Fibroblast of mammary gland (primary cell): ENCODE measurements at regions not wholly inside any gene's neighbourhood (a gene's known extent, or its start where the extent isn't known, plus 50 kb on each side); places are given as distances from the start of the nearest gene placed in this dataset.

Source experiments
- DNase-seq: peaks from one replicate; pipeline ENCODE4 v3.0.0-alpha.2; 2010; ENCODE audit warnings: low read depth
- H3K4me3 ChIP-seq: 2 replicates; pipeline ENCODE4 v1.5.1; 2011; ENCODE audit warnings: low read depth, mild to moderate bottlenecking, low read length, moderate library complexity; ENCODE audit not compliant: control insufficient read depth
- TF ChIP-seq, protein P1 (sequence below): conservative IDR thresholded peaks from 2 replicates; pipeline ENCODE4 v1.5.1; 2011; ENCODE audit warnings: low read depth, low read length, inconsistent platforms; ENCODE audit not compliant: control insufficient read depth, insufficient read depth

DNA sequence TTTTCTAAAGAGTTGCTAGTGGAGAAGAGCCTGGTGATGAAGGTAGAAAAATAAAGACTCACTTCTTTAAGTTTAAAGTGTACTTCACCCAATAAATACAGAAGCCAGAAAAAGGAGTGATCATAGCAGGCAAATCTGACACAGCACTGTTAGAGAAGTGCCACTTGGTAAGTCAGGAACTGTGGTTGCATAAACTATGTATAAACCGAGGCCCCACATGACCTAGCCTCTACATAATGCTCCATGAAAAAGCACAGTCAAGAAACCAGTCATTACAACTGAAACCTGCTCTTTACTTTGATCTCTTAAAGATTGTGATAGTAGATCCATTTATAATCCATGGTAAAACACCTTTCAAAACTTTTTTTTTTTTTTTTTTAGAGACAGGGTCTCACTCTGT, 172.1 kb upstream of the PHYHIPL start:
- TF ChIP-seq, protein P1, sequence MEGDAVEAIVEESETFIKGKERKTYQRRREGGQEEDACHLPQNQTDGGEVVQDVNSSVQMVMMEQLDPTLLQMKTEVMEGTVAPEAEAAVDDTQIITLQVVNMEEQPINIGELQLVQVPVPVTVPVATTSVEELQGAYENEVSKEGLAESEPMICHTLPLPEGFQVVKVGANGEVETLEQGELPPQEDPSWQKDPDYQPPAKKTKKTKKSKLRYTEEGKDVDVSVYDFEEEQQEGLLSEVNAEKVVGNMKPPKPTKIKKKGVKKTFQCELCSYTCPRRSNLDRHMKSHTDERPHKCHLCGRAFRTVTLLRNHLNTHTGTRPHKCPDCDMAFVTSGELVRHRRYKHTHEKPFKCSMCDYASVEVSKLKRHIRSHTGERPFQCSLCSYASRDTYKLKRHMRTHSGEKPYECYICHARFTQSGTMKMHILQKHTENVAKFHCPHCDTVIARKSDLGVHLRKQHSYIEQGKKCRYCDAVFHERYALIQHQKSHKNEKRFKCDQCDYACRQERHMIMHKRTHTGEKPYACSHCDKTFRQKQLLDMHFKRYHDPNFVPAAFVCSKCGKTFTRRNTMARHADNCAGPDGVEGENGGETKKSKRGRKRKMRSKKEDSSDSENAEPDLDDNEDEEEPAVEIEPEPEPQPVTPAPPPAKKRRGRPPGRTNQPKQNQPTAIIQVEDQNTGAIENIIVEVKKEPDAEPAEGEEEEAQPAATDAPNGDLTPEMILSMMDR = no peak
- H3K4me3 ChIP-seq = no peak overlapping the region
- DNase-seq = no peak

DNA sequence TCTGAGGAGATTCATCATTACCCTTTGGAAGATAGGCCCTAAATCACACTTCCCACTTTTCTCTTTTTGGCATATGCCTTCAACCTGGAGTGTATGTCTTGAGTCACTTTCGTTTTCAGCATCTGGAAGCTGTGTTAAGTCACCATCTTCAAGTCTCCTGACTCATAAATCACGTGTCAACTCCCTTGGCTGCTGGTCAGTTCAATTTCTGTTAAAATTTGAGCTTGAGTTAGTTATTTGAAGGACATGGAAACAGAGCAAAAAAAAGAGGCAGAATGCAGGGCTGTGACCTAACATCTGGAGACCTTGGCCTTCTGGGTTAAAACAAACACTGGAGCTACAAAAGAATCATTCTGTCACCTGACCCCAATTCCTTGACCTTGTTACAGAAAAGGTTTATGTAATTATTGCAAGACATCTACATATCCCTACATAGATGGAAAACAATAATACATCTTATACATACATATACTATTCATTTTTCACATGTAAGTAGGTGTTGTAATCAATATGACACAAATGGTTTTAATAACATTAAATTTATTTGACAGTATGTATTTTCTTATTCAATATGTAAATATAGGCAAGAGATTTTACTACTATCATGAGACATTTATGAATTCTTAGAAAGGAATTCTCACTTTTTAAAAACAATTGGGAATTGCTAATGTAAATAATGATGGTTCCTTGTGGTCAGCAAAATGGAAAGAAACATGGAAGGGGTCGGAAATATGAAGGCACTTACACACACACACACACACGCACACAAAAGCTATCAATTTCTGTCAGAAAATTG, 169.7 kb upstream of the PHYHIPL start:
- no peak overlapping the region for H3K4me3 ChIP-seq
- TF ChIP-seq, protein P1 = no peak
- DNase-seq = peak; percentile 95

DNA sequence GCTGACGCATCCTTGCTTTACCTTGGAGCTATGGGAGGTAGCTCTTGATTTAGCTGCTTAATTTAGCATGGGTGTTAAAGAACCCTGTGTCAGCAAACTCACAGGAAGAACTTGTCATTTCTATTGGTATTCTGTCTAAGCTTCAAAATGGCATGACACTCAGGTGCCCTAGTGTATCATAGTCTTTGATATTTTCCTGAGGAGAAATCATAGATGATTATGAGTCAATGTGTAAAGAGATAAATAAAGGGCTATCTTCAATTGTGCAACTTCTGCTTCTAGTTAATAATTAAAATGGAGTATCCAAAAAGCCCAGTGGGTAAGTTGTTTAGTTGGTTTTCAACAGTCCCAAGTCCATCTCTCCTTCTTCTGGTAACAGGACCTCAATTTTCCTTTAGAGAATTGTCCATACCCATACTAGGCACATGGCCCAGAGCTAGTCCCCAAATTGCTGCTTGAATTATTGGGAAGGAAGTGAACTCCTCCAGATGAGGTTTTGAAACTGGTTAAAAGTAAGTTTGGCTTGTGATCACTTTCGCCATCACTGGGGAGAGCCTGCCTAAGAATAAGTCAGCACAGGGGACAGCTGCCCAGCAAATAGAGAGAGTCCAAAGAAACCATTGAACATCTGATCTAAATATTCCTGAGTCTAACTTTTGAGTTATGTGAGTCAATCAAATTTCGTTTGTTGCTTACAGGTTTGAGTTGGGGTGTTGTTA, 169.0 kb upstream of the PHYHIPL start:
- no peak overlapping the region for H3K4me3 ChIP-seq
- TF ChIP-seq, protein P1 = no peak
- no peak for DNase-seq

DNA sequence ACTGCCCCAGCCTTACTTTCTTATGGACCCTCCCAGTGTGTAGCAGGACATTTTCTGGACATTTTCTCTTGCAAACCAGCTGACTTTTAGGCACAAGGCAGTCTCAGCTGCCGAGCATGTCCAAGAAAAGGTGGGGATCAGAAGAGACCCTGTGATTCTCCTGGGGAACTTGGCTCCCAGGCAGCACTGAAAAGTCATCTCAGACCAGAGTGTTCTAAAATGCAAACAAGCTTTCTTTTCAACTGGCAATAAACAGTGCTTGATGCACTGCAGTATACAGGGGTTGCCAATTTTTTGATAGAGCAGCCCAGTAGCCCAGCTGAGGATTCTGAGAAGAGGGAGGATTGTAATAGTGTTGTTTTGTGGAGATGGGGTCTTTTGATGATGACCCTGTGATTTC, 168.0 kb upstream of the PHYHIPL start:
- DNase-seq = no peak
- H3K4me3 ChIP-seq = no peak overlapping the region
- TF ChIP-seq, protein P1 = no peak

DNA sequence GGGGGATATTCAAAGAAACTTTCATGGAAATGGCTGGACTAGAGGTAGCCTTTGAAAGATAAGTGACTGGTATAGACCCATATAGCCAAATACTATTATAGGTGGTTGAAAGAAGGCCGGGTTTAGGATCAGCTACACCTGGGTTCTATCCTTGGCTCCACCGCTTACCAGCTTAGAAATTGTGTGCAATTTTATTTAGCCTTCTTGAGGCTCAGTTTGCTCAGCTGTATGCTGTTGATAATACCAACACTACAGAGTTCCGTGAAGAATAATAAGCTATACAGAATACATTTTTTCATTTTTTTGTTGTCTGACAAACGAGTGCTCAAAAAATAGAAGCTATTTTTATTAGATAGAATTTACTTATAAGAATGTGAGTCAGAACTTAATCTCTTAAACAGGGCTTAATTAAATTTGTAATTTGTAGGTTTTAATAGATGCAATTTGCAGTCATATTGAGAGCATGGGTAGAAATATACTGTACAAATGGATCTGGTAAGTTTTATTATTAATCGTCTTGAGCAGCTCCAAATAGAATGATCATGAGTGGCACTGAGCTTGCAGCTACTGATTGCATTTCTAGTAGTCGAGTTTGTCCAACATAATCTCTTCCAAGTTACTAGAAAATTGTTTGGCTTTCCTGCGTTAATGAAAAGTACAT, 164.3 kb upstream of the PHYHIPL start:
- no peak for DNase-seq
- TF ChIP-seq, protein P1 = no peak
- H3K4me3 ChIP-seq = no peak overlapping the region

DNA sequence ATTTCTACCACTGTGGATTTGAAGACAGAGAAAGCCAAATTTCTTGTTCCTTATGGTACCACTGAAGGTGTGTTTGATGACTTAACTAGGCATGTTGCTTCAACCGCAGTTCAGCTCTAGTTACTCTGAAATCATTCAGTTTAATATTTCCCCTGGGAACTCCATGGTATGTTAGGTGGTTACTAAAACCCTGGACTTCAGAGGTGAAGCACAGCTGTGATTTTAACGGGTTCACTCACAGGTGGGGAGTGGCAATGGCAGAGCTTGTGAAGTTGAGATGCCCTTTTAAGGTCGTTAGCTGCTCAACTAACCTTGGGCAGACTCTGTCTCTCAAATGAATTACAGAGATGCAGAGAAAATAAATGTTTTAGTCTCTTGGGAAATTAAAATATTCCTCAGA, 163.6 kb upstream of the PHYHIPL start:
- no peak for DNase-seq
- H3K4me3 ChIP-seq = no peak overlapping the region
- TF ChIP-seq, protein P1 = no peak
